HEK293 (cell line): ENCODE measurements at regions not wholly inside any gene's neighbourhood (a gene's known extent, or its start where the extent isn't known, plus 50 kb on each side); places are given as distances from the start of the nearest gene placed in this dataset.

Experiments used
- CTCF ChIA-PET: fragments of 350-600 bp; formaldehyde crosslinking; extraction: SDS; loops from one replicate; lab custom pipeline; 2021; ENCODE audit warnings: antibody characterized with exemption; lab: Yijun Ruan, JAX
- POLR2A ChIA-PET: fragments of 300-600 bp; formaldehyde crosslinking; extraction: SDS; loops from one replicate; lab custom pipeline; 2020; ENCODE audit warnings: antibody characterized with exemption, inconsistent platforms; lab: Yijun Ruan, JAX
- H3K27ac ChIP-seq: fragments of 200-500 bp; sonication (Bioruptor generic); 2 replicates; pipeline ENCODE4 v1.5.1; 2014; ENCODE audit warnings: low read depth, low read length, control low read depth, inconsistent platforms; ENCODE audit errors: extremely low read depth
- H3K36me3 ChIP-seq, 2 experiments: fragments of 200-500 bp in 1 of 2; sonication (Bioruptor generic) in 1 of 2; 1 replicate in 1 of 2; 2 replicates in 1 of 2; pipeline ENCODE4 v1.5.1; 2014 to 2017; ENCODE audit warnings: inconsistent platforms in 2 of 2, low read length in 2 of 2; ENCODE audit not compliant: control insufficient read depth in 2 of 2, insufficient read depth in 1 of 2
- H3K4me1 ChIP-seq: fragments of 200-500 bp; sonication (Bioruptor generic); 2 replicates; pipeline ENCODE4 v1.5.1; 2014; ENCODE audit warnings: mild to moderate bottlenecking, low read length, inconsistent platforms; ENCODE audit not compliant: control insufficient read depth, insufficient read depth
- H3K4me3 ChIP-seq: 2 replicates; pipeline ENCODE4 v1.5.1; 2011; ENCODE audit warnings: low read depth, mild to moderate bottlenecking, control low read depth, low read length, moderate library complexity
- H3K9me3 ChIP-seq: fragments of 200-500 bp; sonication (Bioruptor generic); 2 replicates; pipeline ENCODE4 v1.5.1; 2014; ENCODE audit warnings: low read depth, low read length, inconsistent platforms; ENCODE audit not compliant: control insufficient read depth, insufficient read depth
- FEZF1 ChIP-seq: fragments of 450-650 bp; formaldehyde crosslinking; IDR thresholded peaks from 2 replicates; pipeline ENCODE4 v1.5.1; 2016; ENCODE audit warnings: missing biosample characterization, missing genetic modification characterization
- GLI2 ChIP-seq: fragments of 450-650 bp; formaldehyde crosslinking; IDR thresholded peaks from 2 replicates; pipeline ENCODE4; 2017; ENCODE audit warnings: missing biosample characterization, missing genetic modification characterization, low read depth, borderline replicate concordance
- KLF8 ChIP-seq: fragments of 450-650 bp; formaldehyde crosslinking; IDR thresholded peaks from 2 replicates; pipeline ENCODE4 v1.5.1; 2016; ENCODE audit warnings: missing biosample characterization, missing genetic modification characterization
- PRDM1 ChIP-seq: fragments of 450-650 bp; formaldehyde crosslinking; IDR thresholded peaks from 2 replicates; pipeline ENCODE4; 2016; ENCODE audit warnings: missing biosample characterization, missing genetic modification characterization
- REST ChIP-seq: fragments of 450-650 bp; formaldehyde crosslinking; IDR thresholded peaks from 2 replicates; pipeline ENCODE4 v1.5.1; 2016; ENCODE audit warnings: missing biosample characterization, missing genetic modification characterization
- TRIM28 ChIP-seq: IDR thresholded peaks from 2 replicates; pipeline ENCODE4 v1.6.1; 2011; ENCODE audit warnings: low read length, control low read depth, borderline replicate concordance
- YY2 ChIP-seq: fragments of 450-650 bp; formaldehyde crosslinking; IDR thresholded peaks from 2 replicates; pipeline ENCODE4 v1.5.1; 2016; ENCODE audit warnings: missing biosample characterization, missing genetic modification characterization
- ZBTB21 ChIP-seq: fragments of 450-650 bp; formaldehyde crosslinking; IDR thresholded peaks from 2 replicates; pipeline ENCODE4 v1.5.1; 2017; ENCODE audit warnings: missing biosample characterization, missing genetic modification characterization
- ZBTB48 ChIP-seq: fragments of 450-650 bp; formaldehyde crosslinking; IDR thresholded peaks from 2 replicates; pipeline ENCODE4 v1.5.1; 2016; ENCODE audit warnings: missing biosample characterization, missing genetic modification characterization
- ZBTB6 ChIP-seq: fragments of 450-650 bp; formaldehyde crosslinking; IDR thresholded peaks from 2 replicates; pipeline ENCODE4 v1.5.1; 2017; ENCODE audit warnings: missing biosample characterization, missing genetic modification characterization
- ZNF121 ChIP-seq: fragments of 450-650 bp; formaldehyde crosslinking; IDR thresholded peaks from 2 replicates; pipeline ENCODE4 v1.5.1; 2016; ENCODE audit warnings: missing biosample characterization, missing genetic modification characterization
- ZNF155 ChIP-seq: fragments of 450-650 bp; formaldehyde crosslinking; IDR thresholded peaks from 2 replicates; pipeline ENCODE4 v1.5.1; 2016; ENCODE audit warnings: missing biosample characterization, missing genetic modification characterization
- ZNF2 ChIP-seq: fragments of 450-650 bp; formaldehyde crosslinking; IDR thresholded peaks from 2 replicates; pipeline ENCODE4 v1.5.1; 2016; ENCODE audit warnings: missing biosample characterization, missing genetic modification characterization
- ZNF239 ChIP-seq: fragments of 450-650 bp; formaldehyde crosslinking; IDR thresholded peaks from 2 replicates; pipeline ENCODE4 v1.5.1; 2016; ENCODE audit warnings: missing biosample characterization, missing genetic modification characterization
- ZNF423 ChIP-seq: fragments of 450-650 bp; formaldehyde crosslinking; IDR thresholded peaks from 2 replicates; pipeline ENCODE4 v1.5.1; 2016; ENCODE audit warnings: missing biosample characterization, missing genetic modification characterization
- ZNF501 ChIP-seq: fragments of 450-650 bp; formaldehyde crosslinking; IDR thresholded peaks from 2 replicates; pipeline ENCODE4 v1.5.1; 2016; ENCODE audit warnings: missing biosample characterization, missing genetic modification characterization
- ZNF560 ChIP-seq: fragments of 450-650 bp; formaldehyde crosslinking; IDR thresholded peaks from 2 replicates; pipeline ENCODE4 v1.5.1; 2017; ENCODE audit warnings: missing biosample characterization, missing genetic modification characterization, borderline replicate concordance
- ZNF596 ChIP-seq: fragments of 450-650 bp; IDR thresholded peaks from 2 replicates; pipeline ENCODE4 v1.5.0; 2018; ENCODE audit warnings: missing biosample characterization, mild to moderate bottlenecking, missing genetic modification characterization, moderate library complexity
- ZNF600 ChIP-seq: fragments of 450-650 bp; formaldehyde crosslinking; IDR thresholded peaks from 2 replicates; pipeline ENCODE4 v1.5.1; 2016; ENCODE audit warnings: missing biosample characterization, missing genetic modification characterization
- ZNF621 ChIP-seq: fragments of 450-650 bp; formaldehyde crosslinking; IDR thresholded peaks from 2 replicates; pipeline ENCODE4 v1.5.1; 2017; ENCODE audit warnings: missing biosample characterization, missing genetic modification characterization
- TF ChIP-seq, protein P1 (sequence below): fragments of 450-650 bp; formaldehyde crosslinking; conservative IDR thresholded peaks from 2 replicates; pipeline ENCODE4 v1.5.1; 2016; ENCODE audit warnings: low read depth, missing biosample characterization, missing genetic modification characterization
- TF ChIP-seq, protein P2 (sequence below): fragments of 450-650 bp; formaldehyde crosslinking; IDR thresholded peaks from 2 replicates; pipeline ENCODE4 v1.5.1; 2016; ENCODE audit warnings: missing biosample characterization, missing genetic modification characterization
- TF ChIP-seq, protein P3 (sequence below): fragments of 450-650 bp; formaldehyde crosslinking; IDR thresholded peaks from 2 replicates; pipeline ENCODE4 v1.5.1; 2017; ENCODE audit warnings: missing biosample characterization, missing genetic modification characterization

DNA sequence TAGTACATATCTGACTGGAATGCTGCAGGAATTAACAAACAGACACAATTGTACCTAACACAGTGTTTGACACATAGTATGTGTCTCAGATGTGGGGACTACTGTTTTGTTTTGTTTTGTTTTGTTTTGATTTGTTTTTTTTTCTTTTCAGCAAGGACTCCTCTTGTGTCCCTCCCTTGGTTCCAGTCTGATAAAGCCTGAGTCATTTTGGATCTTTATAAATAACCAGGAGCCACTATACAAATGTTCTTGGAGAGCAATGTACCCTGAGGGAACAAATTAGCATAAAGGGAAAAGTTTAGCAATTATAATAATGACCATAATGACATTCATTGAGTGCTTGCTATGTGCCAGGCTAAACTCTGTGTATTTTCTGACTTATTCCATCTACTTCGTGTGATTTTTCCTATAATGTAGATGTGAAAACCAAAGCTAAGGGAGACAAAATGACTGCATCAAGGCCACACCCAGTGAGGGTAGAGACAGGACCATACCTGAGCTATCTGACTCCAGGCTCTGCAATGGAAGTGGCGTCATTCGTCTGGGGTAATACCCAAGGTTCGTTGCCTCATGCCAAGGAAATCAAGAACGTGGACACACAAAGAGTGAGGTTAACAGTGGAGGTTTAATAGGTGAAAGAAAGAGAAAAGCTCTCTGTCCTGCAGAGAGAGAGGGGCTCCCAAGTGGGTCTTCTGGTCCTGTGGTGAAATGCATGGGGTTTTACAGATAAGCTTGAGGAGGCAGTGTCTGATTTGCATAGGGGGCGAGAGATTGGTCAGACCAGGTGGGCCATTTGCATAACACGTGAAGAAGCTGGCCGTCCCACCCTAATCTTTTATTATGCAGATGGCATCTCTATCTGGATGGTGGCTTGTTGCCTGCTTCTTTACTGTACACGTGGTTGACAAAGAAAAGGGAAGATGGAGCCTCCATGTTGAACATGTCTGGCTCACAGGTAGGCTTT is 285.5 kb upstream of the SFSWAP start (continued):
- TF ChIP-seq REST (tag by site-specific recombination) (no peak), ZNF239 (tag by site-specific recombination) (no peak), ZNF155 (tag by site-specific recombination) (no peak)
- TF ChIP-seq, protein P1, sequence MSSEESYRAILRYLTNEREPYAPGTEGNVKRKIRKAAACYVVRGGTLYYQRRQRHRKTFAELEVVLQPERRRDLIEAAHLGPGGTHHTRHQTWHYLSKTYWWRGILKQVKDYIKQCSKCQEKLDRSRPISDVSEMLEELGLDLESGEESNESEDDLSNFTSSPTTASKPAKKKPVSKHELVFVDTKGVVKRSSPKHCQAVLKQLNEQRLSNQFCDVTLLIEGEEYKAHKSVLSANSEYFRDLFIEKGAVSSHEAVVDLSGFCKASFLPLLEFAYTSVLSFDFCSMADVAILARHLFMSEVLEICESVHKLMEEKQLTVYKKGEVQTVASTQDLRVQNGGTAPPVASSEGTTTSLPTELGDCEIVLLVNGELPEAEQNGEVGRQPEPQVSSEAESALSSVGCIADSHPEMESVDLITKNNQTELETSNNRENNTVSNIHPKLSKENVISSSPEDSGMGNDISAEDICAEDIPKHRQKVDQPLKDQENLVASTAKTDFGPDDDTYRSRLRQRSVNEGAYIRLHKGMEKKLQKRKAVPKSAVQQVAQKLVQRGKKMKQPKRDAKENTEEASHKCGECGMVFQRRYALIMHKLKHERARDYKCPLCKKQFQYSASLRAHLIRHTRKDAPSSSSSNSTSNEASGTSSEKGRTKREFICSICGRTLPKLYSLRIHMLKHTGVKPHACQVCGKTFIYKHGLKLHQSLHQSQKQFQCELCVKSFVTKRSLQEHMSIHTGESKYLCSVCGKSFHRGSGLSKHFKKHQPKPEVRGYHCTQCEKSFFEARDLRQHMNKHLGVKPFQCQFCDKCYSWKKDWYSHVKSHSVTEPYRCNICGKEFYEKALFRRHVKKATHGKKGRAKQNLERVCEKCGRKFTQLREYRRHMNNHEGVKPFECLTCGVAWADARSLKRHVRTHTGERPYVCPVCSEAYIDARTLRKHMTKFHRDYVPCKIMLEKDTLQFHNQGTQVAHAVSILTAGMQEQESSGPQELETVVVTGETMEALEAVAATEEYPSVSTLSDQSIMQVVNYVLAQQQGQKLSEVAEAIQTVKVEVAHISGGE = no peak

- Histone ChIP-seq H3K4me3 (no peak overlapping the region), H3K36me3 (no peaks in the 10 kb centered on the region)
- POLR2A ChIA-PET = interaction anchor here (0.7 kb wide), 1 partner anchor 10 kb away, joined by 8 read pairs; no protein-coding TSS in a partner anchor
- CTCF ChIA-PET = interaction anchor here (0.6 kb wide), 1 partner anchor 1147 kb away, joined by 4 read pairs; no protein-coding TSS in a partner anchor
- TF ChIP-seq KLF8 (tag by site-specific recombination) (no peak), ZNF560 (tag by site-specific recombination) (no peak), ZNF600 (tag by site-specific recombination) (no peak), FEZF1 (no peak), ZNF501 (tag by site-specific recombination) (no peak), GLI2 (tag by site-specific recombination) (no peak), ZNF121 (no peak), ZNF621 (tag by site-specific recombination) (no peak), PRDM1 (tag by site-specific recombination) (no peak), ZNF596 (tag by site-specific recombination) (no peak), ZBTB21 (tag by site-specific recombination) (no peak), ZNF2 (tag by site-specific recombination) (no peak), YY2 (tag by site-specific recombination) (no peak), TRIM28 (no peak), ZBTB48 (tag by site-specific recombination) (no peak), ZNF423 (tag by site-specific recombination) (no peak), ZBTB6 (tag by site-specific recombination) (no peak)
- TF ChIP-seq, protein P2, sequence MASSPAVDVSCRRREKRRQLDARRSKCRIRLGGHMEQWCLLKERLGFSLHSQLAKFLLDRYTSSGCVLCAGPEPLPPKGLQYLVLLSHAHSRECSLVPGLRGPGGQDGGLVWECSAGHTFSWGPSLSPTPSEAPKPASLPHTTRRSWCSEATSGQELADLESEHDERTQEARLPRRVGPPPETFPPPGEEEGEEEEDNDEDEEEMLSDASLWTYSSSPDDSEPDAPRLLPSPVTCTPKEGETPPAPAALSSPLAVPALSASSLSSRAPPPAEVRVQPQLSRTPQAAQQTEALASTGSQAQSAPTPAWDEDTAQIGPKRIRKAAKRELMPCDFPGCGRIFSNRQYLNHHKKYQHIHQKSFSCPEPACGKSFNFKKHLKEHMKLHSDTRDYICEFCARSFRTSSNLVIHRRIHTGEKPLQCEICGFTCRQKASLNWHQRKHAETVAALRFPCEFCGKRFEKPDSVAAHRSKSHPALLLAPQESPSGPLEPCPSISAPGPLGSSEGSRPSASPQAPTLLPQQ (tag by site-specific recombination) = no peak
- TF ChIP-seq, protein P3, sequence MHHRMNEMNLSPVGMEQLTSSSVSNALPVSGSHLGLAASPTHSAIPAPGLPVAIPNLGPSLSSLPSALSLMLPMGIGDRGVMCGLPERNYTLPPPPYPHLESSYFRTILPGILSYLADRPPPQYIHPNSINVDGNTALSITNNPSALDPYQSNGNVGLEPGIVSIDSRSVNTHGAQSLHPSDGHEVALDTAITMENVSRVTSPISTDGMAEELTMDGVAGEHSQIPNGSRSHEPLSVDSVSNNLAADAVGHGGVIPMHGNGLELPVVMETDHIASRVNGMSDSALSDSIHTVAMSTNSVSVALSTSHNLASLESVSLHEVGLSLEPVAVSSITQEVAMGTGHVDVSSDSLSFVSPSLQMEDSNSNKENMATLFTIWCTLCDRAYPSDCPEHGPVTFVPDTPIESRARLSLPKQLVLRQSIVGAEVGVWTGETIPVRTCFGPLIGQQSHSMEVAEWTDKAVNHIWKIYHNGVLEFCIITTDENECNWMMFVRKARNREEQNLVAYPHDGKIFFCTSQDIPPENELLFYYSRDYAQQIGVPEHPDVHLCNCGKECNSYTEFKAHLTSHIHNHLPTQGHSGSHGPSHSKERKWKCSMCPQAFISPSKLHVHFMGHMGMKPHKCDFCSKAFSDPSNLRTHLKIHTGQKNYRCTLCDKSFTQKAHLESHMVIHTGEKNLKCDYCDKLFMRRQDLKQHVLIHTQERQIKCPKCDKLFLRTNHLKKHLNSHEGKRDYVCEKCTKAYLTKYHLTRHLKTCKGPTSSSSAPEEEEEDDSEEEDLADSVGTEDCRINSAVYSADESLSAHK (tag by site-specific recombination) = no peak
- TF ChIP-seq, all 188 proteins: peak for 0
- no peaks in the 10 kb centered on the region for H3K9me3 ChIP-seq
- no peak overlapping the region for H3K27ac ChIP-seq
- no peaks in the 10 kb centered on the region for H3K4me1 ChIP-seq
These were observed 282.7 kb upstream of the SFSWAP start for GRCh38 chr12:131428091-131428685.
